Stimulated activated naive CD8-positive, alpha-beta T cell treated with anti-CD3 and anti-CD28 coated beads, Interleukin-15, Interleukin-2, amounts not matched to agents 100 ng/mL and 50 ng/mL, for 24 hours (primary cell): ENCODE measurements at regions not wholly inside any gene's neighbourhood (a gene's known extent, or its start where the extent isn't known, plus 50 kb on each side); places are given as distances from the start of the nearest gene placed in this dataset.
"Not testable (repeated sequence)": the region's sequence is repeated elsewhere in the genome, so short reads cannot be mapped to it uniquely, and the experiment has no call there.

Experiments
- H3K27ac Mint-ChIP-seq: one replicate; pipeline ENCODE4 v1.8.0; 2021; ENCODE audit warnings: mild to moderate bottlenecking, mixed read lengths
- H3K27me3 Mint-ChIP-seq: one replicate; pipeline ENCODE4 v1.8.0; 2021; ENCODE audit warnings: mixed read lengths
- H3K36me3 Mint-ChIP-seq: one replicate; pipeline ENCODE4 v1.8.0; 2021; ENCODE audit warnings: low read depth, mixed read lengths
- H3K4me1 Mint-ChIP-seq: one replicate; pipeline ENCODE4 v1.8.0; 2021; ENCODE audit warnings: low read depth, mixed read lengths
- H3K4me3 Mint-ChIP-seq: one replicate; pipeline ENCODE4 v1.8.0; 2021; ENCODE audit warnings: mild to moderate bottlenecking, mixed read lengths
- H3K9me3 Mint-ChIP-seq: one replicate; pipeline ENCODE4 v1.8.0; 2021; ENCODE audit warnings: mixed read lengths

- H3K4me3 Mint-ChIP-seq, H3K27ac Mint-ChIP-seq, H3K9me3 Mint-ChIP-seq, H3K4me1 Mint-ChIP-seq, H3K36me3 Mint-ChIP-seq: not testable (repeated sequence)
- H3K27me3 Mint-ChIP-seq = peaks cover 34% of the 10 kb centered on the region
These were observed 202.7 kb downstream of the ALDH8A1 start for GRCh38 chr6:134747197-134747596.

GRCh38 chr6:134746140-134746539, 203.8 kb downstream of the ALDH8A1 start:
- no peaks in the 10 kb centered on the region for H3K36me3 Mint-ChIP-seq
- no peaks in the 10 kb centered on the region for H3K9me3 Mint-ChIP-seq
- H3K4me1 Mint-ChIP-seq = no peaks in the 10 kb centered on the region
- H3K27me3 Mint-ChIP-seq = peaks cover 32% of the 10 kb centered on the region
- no peak overlapping the region for H3K4me3 Mint-ChIP-seq
- no peak overlapping the region for H3K27ac Mint-ChIP-seq

GRCh38 chr6:134745192-134745591, 204.7 kb downstream of the ALDH8A1 start:
- not testable (repeated sequence) for H3K4me3 Mint-ChIP-seq, H3K9me3 Mint-ChIP-seq, H3K4me1 Mint-ChIP-seq, H3K27ac Mint-ChIP-seq, H3K36me3 Mint-ChIP-seq
- H3K27me3 Mint-ChIP-seq = peaks cover 37% of the 10 kb centered on the region

GRCh38 chr6:134744301-134744700, 205.6 kb downstream of the ALDH8A1 start:
- Mint-ChIP-seq H3K9me3 (no peaks in the 10 kb centered on the region), H3K36me3 (no peaks in the 10 kb centered on the region), H3K27me3 (peaks cover 37% of the 10 kb centered on the region), H3K4me3 (no peak overlapping the region), H3K27ac (no peak overlapping the region), H3K4me1 (no peaks in the 10 kb centered on the region)

GRCh38 chr6:134741200-134741536, 208.7 kb downstream of the ALDH8A1 start:
- Mint-ChIP-seq H3K9me3 (no peaks in the 10 kb centered on the region), H3K27me3 (peaks cover 25% of the 10 kb centered on the region), H3K4me1 (no peaks in the 10 kb centered on the region), H3K4me3 (no peak overlapping the region), H3K36me3 (no peaks in the 10 kb centered on the region), H3K27ac (no peak overlapping the region)

GRCh38 chr6:134740473-134741199, 209.3 kb downstream of the ALDH8A1 start:
- no peaks in the 10 kb centered on the region for H3K9me3 Mint-ChIP-seq
- H3K36me3 Mint-ChIP-seq = no peaks in the 10 kb centered on the region
- H3K27me3 Mint-ChIP-seq = peaks cover 21% of the 10 kb centered on the region
- H3K4me1 Mint-ChIP-seq = no peaks in the 10 kb centered on the region
- peak overlapping the region; percentile 15 for H3K27ac Mint-ChIP-seq
- no peak overlapping the region for H3K4me3 Mint-ChIP-seq

GRCh38 chr6:134740027-134740373, 209.9 kb downstream of the ALDH8A1 start:
- Mint-ChIP-seq H3K36me3 (no peaks in the 10 kb centered on the region), H3K9me3 (no peaks in the 10 kb centered on the region), H3K27me3 (peaks cover 17% of the 10 kb centered on the region), H3K27ac (no peak overlapping the region), H3K4me1 (no peaks in the 10 kb centered on the region), H3K4me3 (no peak overlapping the region)

- Mint-ChIP-seq H3K9me3 (no peaks in the 10 kb centered on the region), H3K4me1 (no peaks in the 10 kb centered on the region), H3K27me3 (peaks cover 17% of the 10 kb centered on the region), H3K4me3 (no peak overlapping the region), H3K36me3 (no peaks in the 10 kb centered on the region), H3K27ac (no peak overlapping the region)
These were observed 210.4 kb downstream of the ALDH8A1 start for GRCh38 chr6:134739299-134740026.

- no peak overlapping the region for H3K4me3 Mint-ChIP-seq
- no peaks in the 10 kb centered on the region for H3K4me1 Mint-ChIP-seq
- no peaks in the 10 kb centered on the region for H3K9me3 Mint-ChIP-seq
- no peaks in the 10 kb centered on the region for H3K36me3 Mint-ChIP-seq
- H3K27me3 Mint-ChIP-seq = peaks cover 10% of the 10 kb centered on the region
- H3K27ac Mint-ChIP-seq = no peak overlapping the region
These were observed 211.6 kb downstream of the ALDH8A1 start for GRCh38 chr6:134738211-134738885.

- Mint-ChIP-seq H3K36me3 (no peaks in the 10 kb centered on the region), H3K9me3 (no peaks in the 10 kb centered on the region), H3K4me1 (no peaks in the 10 kb centered on the region), H3K27me3 (peaks cover 2% of the 10 kb centered on the region), H3K27ac (no peak overlapping the region), H3K4me3 (no peak overlapping the region)
These were observed 214.4 kb downstream of the ALDH8A1 start for GRCh38 chr6:134735461-134735860.

GRCh38 chr6:134734312-134734869, 215.5 kb downstream of the ALDH8A1 start:
- Mint-ChIP-seq H3K4me3 (no peak overlapping the region), H3K27me3 (no peaks in the 10 kb centered on the region), H3K36me3 (no peaks in the 10 kb centered on the region), H3K4me1 (no peaks in the 10 kb centered on the region), H3K27ac (no peak overlapping the region), H3K9me3 (no peaks in the 10 kb centered on the region)

- no peak overlapping the region for H3K4me3 Mint-ChIP-seq
- no peak overlapping the region for H3K27ac Mint-ChIP-seq
- H3K36me3 Mint-ChIP-seq = no peaks in the 10 kb centered on the region
- H3K27me3 Mint-ChIP-seq = no peaks in the 10 kb centered on the region
- no peaks in the 10 kb centered on the region for H3K9me3 Mint-ChIP-seq
- H3K4me1 Mint-ChIP-seq = no peaks in the 10 kb centered on the region
These were observed 216.1 kb downstream of the ALDH8A1 start for GRCh38 chr6:134733801-134734200.

GRCh38 chr6:134732763-134733162, 217.1 kb downstream of the ALDH8A1 start:
- H3K27me3 Mint-ChIP-seq = no peaks in the 10 kb centered on the region
- H3K4me3 Mint-ChIP-seq = no peak overlapping the region
- no peaks in the 10 kb centered on the region for H3K4me1 Mint-ChIP-seq
- H3K36me3 Mint-ChIP-seq = no peaks in the 10 kb centered on the region
- no peaks in the 10 kb centered on the region for H3K9me3 Mint-ChIP-seq
- no peak overlapping the region for H3K27ac Mint-ChIP-seq

GRCh38 chr6:134731615-134732014, 218.3 kb downstream of the ALDH8A1 start:
- no peak overlapping the region for H3K27ac Mint-ChIP-seq
- H3K4me1 Mint-ChIP-seq = no peaks in the 10 kb centered on the region
- no peaks in the 10 kb centered on the region for H3K36me3 Mint-ChIP-seq
- H3K27me3 Mint-ChIP-seq = no peaks in the 10 kb centered on the region
- no peaks in the 10 kb centered on the region for H3K9me3 Mint-ChIP-seq
- H3K4me3 Mint-ChIP-seq = no peak overlapping the region

GRCh38 chr6:134730013-134730412, 219.9 kb downstream of the ALDH8A1 start:
- Mint-ChIP-seq H3K27me3 (no peaks in the 10 kb centered on the region), H3K4me1 (no peaks in the 10 kb centered on the region), H3K9me3 (no peaks in the 10 kb centered on the region), H3K27ac (no peak overlapping the region), H3K4me3 (no peak overlapping the region), H3K36me3 (no peaks in the 10 kb centered on the region)
